ENCODE measurements at regions not wholly inside any gene's neighbourhood (a gene's known extent, or its start where the extent isn't known, plus 50 kb on each side); places are given as distances from the start of the nearest gene placed in this dataset.

GRCh38 chr7:155362380-155363145 lies 64.9 kb downstream of the INSIG1 start:
- no peak for TF ChIP-seq CEBPB (IDR thresholded peaks at IDR 0.05)
- TF ChIP-seq RAD21 (IDR thresholded peaks at IDR 0.05; ENCODE audit: low read depth) = no peak
- no peak for TF ChIP-seq TEAD4 (IDR thresholded peaks at IDR 0.05)
- no peak for TF ChIP-seq CREB1 (IDR thresholded peaks at IDR 0.05; ENCODE audit: low read depth)
- no peak for TF ChIP-seq REST (IDR thresholded peaks at IDR 0.05; ENCODE audit: low read depth)
- no peak for TF ChIP-seq EP300 (IDR thresholded peaks at IDR 0.05; ENCODE audit: borderline replicate concordance)
- no peak for TF ChIP-seq ZBTB7A (IDR thresholded peaks at IDR 0.05; ENCODE audit: low read depth)
- TF ChIP-seq USF1 (IDR thresholded peaks at IDR 0.05) = no peak
